Fibroblast of pulmonary artery (primary cell): ENCODE measurements at regions not wholly inside any gene's neighbourhood (a gene's known extent, or its start where the extent isn't known, plus 50 kb on each side); places are given as distances from the start of the nearest gene placed in this dataset.
"Not testable (repeated sequence)": the region's sequence is repeated elsewhere in the genome, so short reads cannot be mapped to it uniquely, and the experiment has no call there.

Source experiments
- DNase-seq: peaks from one replicate; pipeline ENCODE4 v3.0.0-alpha.2; 2010; ENCODE audit warnings: low read depth
- H3K4me3 ChIP-seq: replicated peaks from 2 replicates; pipeline ENCODE4 v1.5.1; 2011; ENCODE audit warnings: low read depth, mild to moderate bottlenecking, control low read depth, low read length, moderate library complexity
- CTCF ChIP-seq: IDR thresholded peaks from 2 replicates; pipeline ENCODE4 v1.5.1; 2011; ENCODE audit warnings: mild to moderate bottlenecking, control low read depth, low read length, inconsistent platforms; ENCODE audit errors: missing control alignments

DNA sequence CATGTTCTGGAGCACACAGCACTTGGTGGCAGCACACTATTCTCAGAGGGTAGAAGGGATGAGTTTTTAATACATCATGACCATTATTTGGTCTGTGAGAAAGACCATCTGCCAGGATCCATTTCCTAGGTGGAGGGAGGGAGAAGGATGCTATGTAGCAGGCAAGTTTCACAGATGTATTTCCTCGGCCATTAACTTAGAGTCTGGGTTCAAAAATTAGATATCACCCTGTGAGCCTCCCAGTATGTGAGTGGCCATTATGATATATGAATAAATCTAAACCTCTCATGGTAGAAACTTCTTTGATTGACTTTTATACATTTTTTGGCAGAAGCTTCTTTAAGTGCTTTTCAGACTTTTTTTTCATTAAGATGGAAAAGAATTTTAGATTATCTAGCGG lies 133.9 kb downstream of the SREK1 start:
- H3K4me3 ChIP-seq, result no peak overlapping the region
- no peak for TF ChIP-seq CTCF
- DNase-seq, result no peak

DNA sequence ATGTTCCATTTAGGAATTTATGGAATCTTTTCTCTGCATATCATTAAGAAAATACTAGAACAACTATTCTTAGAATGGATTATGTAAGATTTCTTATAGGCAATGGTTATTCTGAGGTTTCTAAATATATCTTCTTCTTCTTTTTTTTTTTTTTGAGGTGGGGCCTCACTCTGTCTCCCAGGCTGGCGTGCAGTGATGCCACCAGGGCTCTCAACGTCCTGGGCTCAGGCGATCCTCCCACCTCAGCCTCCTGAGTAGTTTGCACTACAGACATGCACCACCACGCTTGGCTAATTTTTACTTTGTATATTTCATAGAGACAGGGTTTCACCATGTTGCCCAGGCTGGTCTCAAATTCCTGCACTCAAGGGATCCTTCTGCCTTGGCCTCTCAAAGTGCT lies 137.2 kb downstream of the SREK1 start:
- H3K4me3 ChIP-seq, result no peak overlapping the region
- no peak for DNase-seq
- TF ChIP-seq CTCF, result no peak

DNA sequence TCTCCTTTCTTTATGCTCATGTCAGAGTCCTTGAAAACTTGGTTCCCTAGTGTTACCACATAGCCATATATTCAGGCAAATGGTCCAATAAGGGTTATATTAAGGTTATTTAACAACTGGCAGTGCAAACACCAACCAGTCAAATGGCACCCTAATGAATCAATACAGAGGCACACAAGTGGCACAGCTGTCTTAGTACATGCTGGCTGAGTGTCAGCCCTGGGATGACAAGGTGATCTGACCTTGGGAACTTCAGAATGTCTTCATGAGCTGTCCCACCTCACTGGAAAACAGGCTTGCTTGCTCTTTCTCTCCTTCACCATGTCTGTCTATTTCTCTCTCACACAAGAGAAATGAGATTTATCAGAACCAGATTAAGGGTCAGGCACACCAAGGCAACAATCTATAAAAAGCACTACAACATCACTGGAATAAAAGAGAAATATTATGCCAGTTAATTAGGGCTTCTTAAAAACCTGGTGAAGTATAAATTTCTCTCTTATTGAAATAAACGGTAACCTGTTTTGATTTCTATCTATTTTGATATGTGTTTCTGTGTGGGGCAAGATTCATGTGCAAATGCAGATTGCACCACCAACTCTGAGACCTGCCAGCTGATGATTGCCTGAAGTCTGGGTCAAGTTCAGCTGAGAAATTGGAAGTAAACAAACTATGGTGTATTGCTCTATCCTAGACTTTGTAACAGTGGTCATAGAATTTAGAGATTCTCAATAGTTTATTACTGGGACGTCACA lies 140.7 kb downstream of the SREK1 start:
- H3K4me3 ChIP-seq, result no peak overlapping the region
- no peak for TF ChIP-seq CTCF
- DNase-seq, result no peak

DNA sequence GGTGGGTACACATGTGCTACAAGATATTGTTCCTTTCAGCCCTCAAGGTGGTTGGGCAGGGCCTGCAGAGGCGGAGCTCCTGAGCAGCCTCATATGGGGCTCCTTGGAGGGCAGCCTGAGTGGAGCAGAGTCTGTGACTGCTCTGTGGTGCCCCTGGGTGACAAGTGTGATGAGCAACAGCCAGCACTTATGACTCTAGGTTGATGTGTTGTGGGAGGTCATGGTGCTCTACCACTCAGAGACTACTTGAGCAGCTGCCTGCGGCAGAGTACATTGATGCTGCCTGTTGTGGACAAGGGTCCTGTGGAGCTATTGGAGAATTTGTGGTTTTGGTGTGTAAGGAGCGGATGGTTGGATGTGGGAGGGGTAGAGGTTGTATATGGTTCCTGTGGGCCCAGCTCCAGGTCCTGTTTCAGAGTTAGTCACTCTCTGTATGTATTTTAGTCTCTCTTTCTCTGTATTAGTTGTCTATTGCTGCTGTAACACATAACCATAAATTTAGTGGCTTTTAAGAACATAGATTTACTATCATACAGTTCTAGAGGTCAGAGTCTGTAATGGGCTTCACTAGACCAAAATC lies 141.3 kb downstream of the SREK1 start:
- TF ChIP-seq CTCF, result no peak
- DNase-seq, result no peak
- H3K4me3 ChIP-seq, result no peak overlapping the region

DNA sequence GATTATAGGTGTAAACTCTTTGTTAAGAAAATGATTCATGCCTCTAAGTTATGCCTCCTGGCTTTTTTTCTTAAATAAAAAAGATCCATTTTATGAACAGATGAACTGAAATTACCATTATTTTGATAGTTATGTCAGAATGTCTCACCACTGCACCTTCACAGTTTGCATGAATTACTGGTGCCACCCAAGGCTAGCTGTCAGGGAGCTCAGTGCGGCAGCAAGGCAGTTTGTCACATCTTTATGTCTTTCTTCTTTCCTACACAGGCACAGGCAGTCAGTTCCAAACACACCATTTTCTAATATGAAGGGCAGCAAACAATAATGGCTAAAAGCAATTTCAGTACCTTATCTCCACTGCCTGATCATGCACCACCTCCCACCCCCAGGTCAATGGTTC lies 147.7 kb downstream of the SREK1 start:
- no peak for DNase-seq
- no peak for TF ChIP-seq CTCF
- H3K4me3 ChIP-seq, result no peak overlapping the region

DNA sequence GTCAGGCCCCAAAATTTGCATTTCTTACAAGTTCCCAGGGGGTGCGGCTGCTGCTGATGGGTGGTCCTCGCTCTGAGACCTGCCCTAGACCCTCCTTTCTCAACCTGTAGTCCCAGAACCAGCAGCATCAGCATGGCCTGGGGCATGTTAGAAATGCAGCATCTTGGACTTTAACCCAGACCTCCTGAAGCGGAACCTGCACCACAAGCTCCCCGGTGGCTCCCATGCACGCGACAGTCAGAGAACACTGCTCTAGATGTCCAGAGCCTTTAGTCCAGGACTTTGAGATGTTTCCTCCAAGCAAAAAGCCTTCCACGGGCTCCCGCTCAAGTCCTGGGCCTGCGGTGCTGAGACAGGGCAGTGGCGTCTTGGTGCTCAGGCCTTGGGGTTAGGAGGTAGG lies 149.8 kb downstream of the SREK1 start:
- DNase-seq, H3K4me3 ChIP-seq: not testable (repeated sequence)

- no peak overlapping the region for H3K4me3 ChIP-seq
- no peak for TF ChIP-seq CTCF
- DNase-seq, result no peak
Measured at GRCh38 chr5:66299463-66299862, 155.4 kb downstream of the SREK1 start.
